ENCODE measurements at regions not wholly inside any gene's neighbourhood (a gene's known extent, or its start where the extent isn't known, plus 50 kb on each side); places are given as distances from the start of the nearest gene placed in this dataset.
"Not testable (repeated sequence)": the region's sequence is repeated elsewhere in the genome, so short reads cannot be mapped to it uniquely, and the experiment has no call there.

- DNase-seq (ENCODE audit: low spot score) = no peak
- no peak for TF ChIP-seq CTCF (IDR thresholded peaks at IDR 0.05; ENCODE audit: borderline replicate concordance, control extremely low read depth, extremely low read depth, insufficient read depth, missing control alignments)
- in situ Hi-C loops (cut with MboI; ENCODE audit: low sequenced_read_pairs, unreplicated experiment) = no loop called here
These were observed 102.2 kb upstream of the PPP1R26 start for GRCh38 chr9:135377431-135377830.

- no peak for DNase-seq (ENCODE audit: low spot score)
- no peak for TF ChIP-seq CTCF (IDR thresholded peaks at IDR 0.05; ENCODE audit: borderline replicate concordance, control extremely low read depth, extremely low read depth, insufficient read depth, missing control alignments)
- in situ Hi-C loops (cut with MboI; ENCODE audit: low sequenced_read_pairs, unreplicated experiment) = no loop called here
These were observed 100.8 kb upstream of the PPP1R26 start for GRCh38 chr9:135378751-135379150.

GRCh38 chr9:135379540-135380267 lies 99.9 kb upstream of the PPP1R26 start:
- in situ Hi-C loops (cut with MboI; ENCODE audit: low sequenced_read_pairs, unreplicated experiment) = no loop called here
- DNase-seq (ENCODE audit: low spot score) = no peak
- no peak for TF ChIP-seq CTCF (IDR thresholded peaks at IDR 0.05; ENCODE audit: borderline replicate concordance, control extremely low read depth, extremely low read depth, insufficient read depth, missing control alignments)

- in situ Hi-C loops (cut with MboI; ENCODE audit: low sequenced_read_pairs, unreplicated experiment) = no loop called here
- TF ChIP-seq CTCF (IDR thresholded peaks at IDR 0.05; ENCODE audit: borderline replicate concordance, control extremely low read depth, extremely low read depth, insufficient read depth, missing control alignments) = no peak
- no peak for DNase-seq (ENCODE audit: low spot score)
These were observed 99.1 kb upstream of the PPP1R26 start for GRCh38 chr9:135380311-135380960.

GRCh38 chr9:135381762-135382310 lies 97.7 kb upstream of the PPP1R26 start:
- no peak for TF ChIP-seq CTCF (IDR thresholded peaks at IDR 0.05; ENCODE audit: borderline replicate concordance, control extremely low read depth, extremely low read depth, insufficient read depth, missing control alignments)
- no peak for DNase-seq (ENCODE audit: low spot score)
- in situ Hi-C loops (cut with MboI; ENCODE audit: low sequenced_read_pairs, unreplicated experiment) = no loop called here

- in situ Hi-C loops (cut with MboI; ENCODE audit: low sequenced_read_pairs, unreplicated experiment) = no loop called here
- no peak for TF ChIP-seq CTCF (IDR thresholded peaks at IDR 0.05; ENCODE audit: borderline replicate concordance, control extremely low read depth, extremely low read depth, insufficient read depth, missing control alignments)
- DNase-seq (ENCODE audit: low spot score) = no peak
These were observed 95.4 kb upstream of the PPP1R26 start for GRCh38 chr9:135384226-135384625.

- DNase-seq (ENCODE audit: low spot score); in situ Hi-C loops (cut with MboI; ENCODE audit: low sequenced_read_pairs, unreplicated experiment): not testable (repeated sequence)
These were observed 94.7 kb upstream of the PPP1R26 start for GRCh38 chr9:135384815-135385405.

All from GM13976 (cell line).